IPS-20b (cell line): ENCODE measurements at regions not wholly inside any gene's neighbourhood (a gene's known extent, or its start where the extent isn't known, plus 50 kb on each side); places are given as distances from the start of the nearest gene placed in this dataset.

Source experiments
- H3K27ac ChIP-seq: one replicate; pipeline ENCODE4 v1.5.1; 2013; ENCODE audit warnings: low read length
- H3K27me3 ChIP-seq: 2 replicates; pipeline ENCODE4 v1.6.1; 2013; ENCODE audit warnings: mild to moderate bottlenecking, low read length, inconsistent platforms; ENCODE audit not compliant: insufficient read depth
- H3K36me3 ChIP-seq: 2 replicates; pipeline ENCODE4 v1.6.1; 2013; ENCODE audit warnings: low read depth, mild to moderate bottlenecking, inconsistent platforms, low read length, moderate library complexity; ENCODE audit not compliant: insufficient read depth
- H3K4me1 ChIP-seq: 2 replicates; pipeline ENCODE4 v1.6.1; 2013; ENCODE audit warnings: mild to moderate bottlenecking, control low read depth, inconsistent platforms, low read length, moderate library complexity; ENCODE audit not compliant: insufficient read depth
- H3K4me3 ChIP-seq: 2 replicates; pipeline ENCODE4 v1.5.1; 2013; ENCODE audit warnings: mild to moderate bottlenecking, low read length, inconsistent platforms
- H3K9ac ChIP-seq: 2 replicates; pipeline ENCODE4 v1.6.1; 2013; ENCODE audit warnings: low read depth, mild to moderate bottlenecking, inconsistent platforms, low read length, moderate library complexity
- H3K9me3 ChIP-seq: 2 replicates; pipeline ENCODE4 v1.6.1; 2013; ENCODE audit warnings: mild to moderate bottlenecking, low read depth, low read length, inconsistent platforms; ENCODE audit not compliant: insufficient read depth

DNA sequence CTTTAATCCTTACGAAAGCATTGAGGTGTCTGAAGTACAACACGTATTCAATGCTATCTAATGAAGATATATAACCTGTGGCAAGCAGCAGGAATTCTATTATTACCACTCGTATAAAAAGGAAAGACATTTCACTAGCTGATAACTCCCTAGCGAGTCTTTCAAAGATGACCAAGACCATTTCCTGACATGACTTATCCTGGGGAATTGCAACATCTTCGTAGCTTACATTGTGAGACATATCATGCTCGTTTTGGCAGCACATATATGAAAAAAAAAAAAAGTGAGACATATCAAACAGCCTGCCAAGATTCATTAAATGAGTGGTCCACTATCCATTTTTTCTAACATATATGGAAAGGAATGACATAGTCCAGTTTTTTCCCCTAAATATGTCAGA, 337.0 kb downstream of the FSCB start:
- Histone ChIP-seq H3K36me3 (no peaks in the 10 kb centered on the region), H3K9ac (no peak overlapping the region), H3K27ac (no peak overlapping the region), H3K27me3 (no peaks in the 10 kb centered on the region), H3K4me3 (no peak overlapping the region), H3K4me1 (no peaks in the 10 kb centered on the region), H3K9me3 (peaks cover 2% of the 10 kb centered on the region; the same call in 1 of the 2 replicates)

DNA sequence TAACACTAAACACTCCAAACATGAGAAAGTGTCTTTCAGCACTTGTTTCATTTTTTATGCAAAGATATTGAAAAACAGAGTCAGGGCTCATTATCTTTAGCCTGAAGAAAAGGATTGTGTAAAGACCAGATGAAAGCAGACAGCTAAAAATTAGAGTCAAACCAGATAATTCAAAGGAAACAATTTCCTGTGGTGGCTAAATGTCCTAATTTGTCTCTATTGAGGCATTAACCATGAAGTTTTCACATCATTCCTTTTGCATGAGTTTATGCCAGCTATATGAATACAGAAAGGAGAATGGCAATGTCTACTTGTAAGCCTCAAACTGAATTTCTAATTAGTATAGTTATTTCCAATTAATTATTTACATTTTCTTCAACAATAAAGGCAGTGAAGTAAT, 338.5 kb downstream of the FSCB start:
- Histone ChIP-seq H3K27ac (no peak overlapping the region), H3K4me3 (no peak overlapping the region), H3K9me3 (no peaks in the 10 kb centered on the region), H3K36me3 (no peaks in the 10 kb centered on the region), H3K27me3 (no peaks in the 10 kb centered on the region), H3K4me1 (no peaks in the 10 kb centered on the region), H3K9ac (no peak overlapping the region)

DNA sequence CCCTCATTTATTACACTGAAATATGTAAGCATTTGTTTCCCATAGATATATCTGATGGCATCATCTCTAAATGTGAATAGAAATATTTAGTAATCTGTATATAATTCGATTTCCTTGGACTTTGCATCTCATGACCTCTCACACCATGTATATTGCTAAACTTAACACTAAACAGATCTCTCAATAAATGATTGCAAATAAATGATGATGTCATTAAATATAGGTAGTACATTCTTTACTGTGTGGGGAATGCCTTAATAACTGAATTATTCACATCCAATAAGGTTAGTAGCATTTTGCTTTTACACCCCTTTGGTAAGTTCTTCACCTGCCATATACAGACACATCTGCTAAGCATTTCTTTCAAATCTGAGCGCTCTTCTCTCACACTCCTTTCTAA, 340.5 kb downstream of the FSCB start:
- Histone ChIP-seq H3K4me3 (no peak overlapping the region), H3K36me3 (no peaks in the 10 kb centered on the region), H3K27ac (no peak overlapping the region)

DNA sequence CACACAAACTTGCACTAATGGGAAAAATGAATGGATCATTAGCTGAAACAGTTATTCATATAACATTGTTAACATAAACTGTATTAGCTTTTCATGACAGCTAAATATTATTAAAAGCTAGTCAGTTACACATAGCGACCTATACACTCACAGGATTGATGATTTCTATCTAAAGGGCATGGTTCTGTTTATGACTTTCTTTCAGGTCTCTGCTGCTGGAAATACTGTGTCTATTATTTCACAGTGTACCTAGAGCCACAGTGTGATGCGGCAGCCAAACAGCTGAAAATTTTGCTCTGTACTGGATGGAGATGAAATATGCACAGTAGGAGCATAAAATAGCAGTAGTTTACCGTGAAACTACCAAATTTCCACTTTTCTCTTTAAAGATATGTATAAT, 341.1 kb downstream of the FSCB start:
- Histone ChIP-seq H3K36me3 (no peaks in the 10 kb centered on the region), H3K9ac (no peak overlapping the region), H3K4me3 (no peak overlapping the region), H3K4me1 (no peaks in the 10 kb centered on the region), H3K27me3 (no peaks in the 10 kb centered on the region), H3K9me3 (peaks cover 17% of the 10 kb centered on the region; the same call in 1 of the 2 replicates), H3K27ac (no peak overlapping the region)

More for the DNA sequence above, 340.5 kb downstream of the FSCB start:
- Histone ChIP-seq H3K4me1 (no peaks in the 10 kb centered on the region), H3K9ac (no peak overlapping the region), H3K27me3 (no peaks in the 10 kb centered on the region), H3K9me3 (peaks cover 13% of the 10 kb centered on the region; the same call in 1 of the 2 replicates)

DNA sequence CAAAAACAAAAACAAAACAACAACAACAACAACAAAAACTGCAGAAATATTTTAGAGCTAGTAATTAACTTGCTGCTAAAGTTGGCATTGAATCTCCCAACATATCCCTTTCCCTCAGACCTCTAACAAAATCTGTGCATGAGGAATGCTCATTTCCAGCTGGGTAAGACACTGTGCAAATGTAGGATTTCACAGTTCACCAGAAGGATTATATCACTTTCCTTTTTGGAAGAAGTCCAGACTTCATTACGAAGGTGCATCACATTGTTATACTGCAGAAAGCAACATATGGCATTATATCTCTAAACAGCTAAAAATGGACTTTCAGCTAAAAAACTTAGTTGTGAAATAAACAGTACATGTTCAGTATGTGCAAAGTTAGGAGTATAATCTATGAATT, 341.8 kb downstream of the FSCB start:
- Histone ChIP-seq H3K36me3 (no peaks in the 10 kb centered on the region), H3K4me1 (no peaks in the 10 kb centered on the region)

DNA sequence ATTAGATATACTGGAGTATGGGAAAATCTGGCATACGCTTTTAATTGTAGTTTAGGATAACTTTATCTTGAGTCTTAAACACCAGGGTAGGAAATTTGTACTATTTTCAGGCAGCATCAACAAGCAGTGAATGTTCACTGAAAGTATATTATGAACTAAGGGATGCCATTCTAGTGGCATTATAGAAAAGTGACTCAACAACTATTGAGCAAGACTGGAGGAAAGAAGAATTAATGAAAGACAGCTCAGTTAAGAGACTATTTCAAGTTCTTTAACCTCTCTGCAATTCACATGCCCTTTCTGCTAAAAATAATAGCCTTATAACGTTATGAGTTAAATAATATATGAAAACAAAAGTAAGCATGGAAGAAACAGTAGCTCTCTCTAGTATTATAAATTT, 343.1 kb downstream of the FSCB start:
- H3K9me3 ChIP-seq: peaks cover 17% of the 10 kb centered on the region; the same call in 1 of the 2 replicates
- H3K27me3 ChIP-seq: no peaks in the 10 kb centered on the region
- no peak overlapping the region for H3K4me3 ChIP-seq
- no peaks in the 10 kb centered on the region for H3K36me3 ChIP-seq
- no peak overlapping the region for H3K27ac ChIP-seq
- no peak overlapping the region for H3K9ac ChIP-seq
- H3K4me1 ChIP-seq: no peaks in the 10 kb centered on the region

More for the DNA sequence above, 341.8 kb downstream of the FSCB start:
- H3K9me3 ChIP-seq: peaks cover 17% of the 10 kb centered on the region; the same call in 1 of the 2 replicates
- no peaks in the 10 kb centered on the region for H3K27me3 ChIP-seq
- H3K4me3 ChIP-seq: no peak overlapping the region
- no peak overlapping the region for H3K27ac ChIP-seq
- H3K9ac ChIP-seq: no peak overlapping the region

DNA sequence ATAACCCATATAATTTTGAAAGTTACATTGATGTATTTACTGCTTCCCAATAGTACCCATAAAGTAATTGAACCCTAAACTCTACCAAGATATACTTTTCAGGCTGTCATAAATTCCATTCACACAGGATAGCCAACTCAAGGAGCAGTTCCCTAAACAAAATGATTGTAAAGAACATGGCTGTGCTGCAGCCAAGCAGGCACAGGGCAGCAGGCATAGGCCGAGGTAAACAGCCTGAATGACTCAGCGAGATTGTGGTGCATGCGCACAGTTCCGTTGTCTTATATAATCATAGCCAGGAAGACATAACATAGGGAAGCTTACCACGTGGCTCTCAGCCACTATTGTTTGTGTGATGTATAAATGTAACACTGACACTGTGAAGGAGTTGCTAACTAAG, 344.9 kb downstream of the FSCB start:
- Histone ChIP-seq H3K36me3 (no peaks in the 10 kb centered on the region), H3K9ac (no peak overlapping the region), H3K27ac (no peak overlapping the region), H3K9me3 (peaks cover 17% of the 10 kb centered on the region; the same call in 1 of the 2 replicates), H3K27me3 (no peaks in the 10 kb centered on the region), H3K4me3 (no peak overlapping the region), H3K4me1 (no peaks in the 10 kb centered on the region)

DNA sequence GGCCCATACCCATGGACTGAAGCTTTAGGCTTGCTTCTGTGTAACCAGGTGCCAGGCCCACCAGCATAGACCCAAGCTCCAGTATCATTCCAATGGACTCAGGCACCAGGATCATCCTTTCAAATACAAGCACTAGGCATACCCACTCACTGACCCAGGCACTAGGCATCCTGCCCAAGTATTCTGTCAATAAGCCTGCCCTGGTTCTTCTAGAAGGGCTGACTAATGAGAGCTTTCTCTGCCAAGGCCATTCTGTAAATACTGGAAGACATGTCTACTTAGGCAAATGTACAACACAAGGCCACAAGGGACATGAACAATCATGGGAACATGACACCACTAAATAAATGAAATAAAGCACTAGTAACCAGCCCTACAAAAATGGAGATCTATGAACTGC, 352.2 kb downstream of the FSCB start:
- no peaks in the 10 kb centered on the region for H3K4me1 ChIP-seq
- H3K9ac ChIP-seq: no peak overlapping the region
- H3K27ac ChIP-seq: no peak overlapping the region
- H3K9me3 ChIP-seq: peaks cover 4% of the 10 kb centered on the region
- H3K27me3 ChIP-seq: no peaks in the 10 kb centered on the region
- H3K4me3 ChIP-seq: no peak overlapping the region
- H3K36me3 ChIP-seq: no peaks in the 10 kb centered on the region

DNA sequence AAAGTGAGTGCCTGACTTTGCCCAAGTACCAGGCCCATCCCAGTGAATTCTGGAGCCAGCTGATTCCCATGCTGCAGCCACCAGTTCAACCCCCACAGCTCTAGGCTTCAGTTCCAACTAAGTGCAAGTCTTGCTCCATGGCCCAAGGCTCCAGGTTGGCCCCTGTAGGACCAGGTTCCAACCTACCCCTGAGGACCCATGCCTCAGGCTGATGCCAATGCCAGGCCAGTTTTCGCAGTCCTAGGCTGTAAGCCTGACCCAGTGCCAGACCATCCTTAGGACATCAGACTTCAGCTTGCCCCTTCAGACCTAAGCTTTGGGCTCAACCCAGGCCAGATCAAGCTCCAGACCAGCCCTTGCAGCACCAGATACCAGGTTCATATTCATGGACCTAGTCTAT, 352.6 kb downstream of the FSCB start:
- no peak overlapping the region for H3K9ac ChIP-seq
- H3K4me1 ChIP-seq: no peaks in the 10 kb centered on the region
- H3K4me3 ChIP-seq: no peak overlapping the region
- peaks cover 4% of the 10 kb centered on the region for H3K9me3 ChIP-seq
- no peaks in the 10 kb centered on the region for H3K36me3 ChIP-seq
- no peaks in the 10 kb centered on the region for H3K27me3 ChIP-seq
- no peak overlapping the region for H3K27ac ChIP-seq

DNA sequence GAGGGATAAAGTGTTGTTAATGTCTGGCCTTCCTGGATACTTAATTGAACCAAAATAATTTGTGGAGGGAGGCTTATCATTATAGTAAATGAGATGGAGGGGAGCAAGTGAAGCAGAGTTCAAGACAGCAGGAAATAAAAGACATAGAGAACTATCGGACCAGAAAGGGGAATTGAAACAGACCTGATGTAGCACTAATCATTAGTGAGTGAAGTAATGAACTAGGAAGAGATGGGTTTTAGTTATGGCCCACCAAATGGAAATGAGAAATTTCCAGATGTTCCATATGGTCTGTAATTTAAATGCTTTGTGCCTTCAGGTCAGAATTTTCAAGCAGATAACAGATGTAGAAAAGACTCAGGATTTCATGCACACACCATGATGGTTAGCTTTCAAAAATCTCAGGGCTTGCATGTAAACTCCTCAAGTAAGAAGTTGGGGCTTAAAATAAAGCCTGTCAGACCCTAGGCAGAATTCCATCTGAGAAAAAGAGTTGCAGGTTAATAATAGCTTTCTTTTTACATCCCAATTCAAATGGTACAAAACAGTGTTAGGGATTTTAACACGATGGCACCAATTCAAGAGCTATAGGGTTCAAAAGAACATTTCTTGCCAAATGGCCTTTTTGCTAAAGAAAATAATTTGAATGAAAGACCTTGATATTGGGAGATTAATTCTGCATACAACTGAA, 355.8 kb downstream of the FSCB start:
- no peak overlapping the region for H3K4me3 ChIP-seq
- no peaks in the 10 kb centered on the region for H3K4me1 ChIP-seq
- H3K9me3 ChIP-seq: peaks cover 4% of the 10 kb centered on the region
- H3K27ac ChIP-seq: no peak overlapping the region
- no peaks in the 10 kb centered on the region for H3K27me3 ChIP-seq
- no peaks in the 10 kb centered on the region for H3K36me3 ChIP-seq
- H3K9ac ChIP-seq: no peak overlapping the region

DNA sequence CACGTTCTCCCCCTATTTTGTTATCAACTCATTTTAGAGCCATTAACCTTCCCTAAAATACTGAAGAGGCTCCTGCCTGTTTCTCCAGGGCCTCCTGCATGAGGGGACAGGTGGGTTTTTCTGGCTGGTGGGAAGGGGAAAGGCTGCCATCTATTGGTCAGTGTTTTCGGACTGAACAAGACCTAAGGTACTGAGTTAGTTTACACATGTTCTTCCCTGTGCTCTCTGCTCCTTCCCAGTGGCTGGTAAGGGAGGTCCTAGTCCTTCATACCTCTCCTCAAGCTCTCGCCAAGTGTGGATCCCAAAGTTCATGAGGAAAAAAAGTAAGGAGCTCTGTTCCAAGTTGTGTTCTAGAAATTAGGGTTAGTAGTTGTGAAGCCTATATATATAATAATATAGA, 357.5 kb downstream of the FSCB start:
- H3K27ac ChIP-seq: no peak overlapping the region
- H3K36me3 ChIP-seq: no peaks in the 10 kb centered on the region
- no peak overlapping the region for H3K9ac ChIP-seq
- no peaks in the 10 kb centered on the region for H3K4me1 ChIP-seq
- H3K27me3 ChIP-seq: no peaks in the 10 kb centered on the region
- H3K9me3 ChIP-seq: no peaks in the 10 kb centered on the region
- no peak overlapping the region for H3K4me3 ChIP-seq

DNA sequence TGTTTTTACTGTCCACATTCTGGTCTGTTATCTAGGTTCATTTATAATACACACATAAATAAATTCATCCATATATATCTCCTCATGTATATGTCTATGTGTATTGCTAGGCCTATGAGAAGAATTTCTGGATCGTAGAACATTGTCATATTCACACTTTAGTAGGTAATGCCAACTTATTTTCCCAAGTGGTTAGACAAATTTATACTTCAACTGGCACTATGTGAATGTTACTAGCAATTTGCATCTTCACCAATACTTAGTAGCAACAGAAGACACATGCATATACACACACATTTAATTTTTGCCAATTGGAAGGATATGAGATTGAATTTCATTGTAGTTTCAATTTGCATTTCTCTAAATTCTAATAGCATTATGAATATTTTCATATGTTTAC, 365.1 kb downstream of the FSCB start:
- H3K9ac ChIP-seq: no peak overlapping the region
- H3K4me1 ChIP-seq: no peaks in the 10 kb centered on the region
- H3K27ac ChIP-seq: no peak overlapping the region
- no peaks in the 10 kb centered on the region for H3K9me3 ChIP-seq
- no peaks in the 10 kb centered on the region for H3K36me3 ChIP-seq
- H3K4me3 ChIP-seq: no peak overlapping the region
- H3K27me3 ChIP-seq: no peaks in the 10 kb centered on the region
